Karpas-422 (cell line): ENCODE measurements at regions not wholly inside any gene's neighbourhood (a gene's known extent, or its start where the extent isn't known, plus 50 kb on each side); places are given as distances from the start of the nearest gene placed in this dataset.

Source experiments
- DNase-seq: peaks from one replicate; pipeline ENCODE4 v3.0.0-alpha.2; 2015
- H2AFZ ChIP-seq: fragments of 200-600 bp; sonication (generic); 2 replicates; pipeline ENCODE4 v1.6.1; 2014; ENCODE audit warnings: antibody characterized with exemption, low read length, mixed read lengths
- H3K27ac ChIP-seq: fragments of 200-600 bp; sonication (generic); 2 replicates; pipeline ENCODE4 v1.5.1; 2014; ENCODE audit warnings: mild to moderate bottlenecking, low read length, moderate library complexity
- H3K27me3 ChIP-seq: fragments of 200-600 bp; sonication (generic); 2 replicates; pipeline ENCODE4 v1.6.1; 2014; ENCODE audit warnings: low read length, mixed read lengths
- H3K36me3 ChIP-seq: fragments of 200-600 bp; sonication (generic); 2 replicates; pipeline ENCODE4 v1.6.1; 2014; ENCODE audit warnings: low read length, mixed read lengths; ENCODE audit not compliant: insufficient read depth
- H3K4me1 ChIP-seq: fragments of 200-600 bp; sonication (generic); 2 replicates; pipeline ENCODE4 v1.6.1; 2014; ENCODE audit warnings: mild to moderate bottlenecking, low read length, mixed read lengths
- H3K4me2 ChIP-seq: fragments of 200-600 bp; sonication (generic); 2 replicates; pipeline ENCODE4 v1.6.1; 2014; ENCODE audit warnings: low read length, low read depth, mild to moderate bottlenecking; ENCODE audit not compliant: poor library complexity, severe bottlenecking
- H3K4me3 ChIP-seq: fragments of 200-600 bp; sonication (generic); 2 replicates; pipeline ENCODE4 v1.5.1; 2014; ENCODE audit warnings: mild to moderate bottlenecking, antibody characterized with exemption, low read length, mixed read lengths
- H3K79me2 ChIP-seq: fragments of 200-600 bp; sonication (generic); 2 replicates; pipeline ENCODE4 v1.6.1; 2014; ENCODE audit warnings: mild to moderate bottlenecking, low read length, mixed read lengths
- H3K9ac ChIP-seq: fragments of 200-600 bp; sonication (generic); 2 replicates; pipeline ENCODE4 v1.6.0; 2014; ENCODE audit warnings: low read length
- H3K9me2 ChIP-seq: fragments of 200-600 bp; sonication (generic), shearing (Covaris generic); replicated peaks from 2 replicates; pipeline ENCODE4 v1.6.0; 2014; ENCODE audit warnings: mild to moderate bottlenecking, low read length, moderate library complexity; ENCODE audit not compliant: insufficient read depth
- H3K9me3 ChIP-seq: fragments of 300-700, 200-600 bp; sonication (generic); 2 replicates; pipeline ENCODE4 v1.6.1; 2014; ENCODE audit warnings: low read length, mixed read lengths
- H4K20me1 ChIP-seq: fragments of 200-600 bp; sonication (generic); 2 replicates; pipeline ENCODE4 v1.6.1; 2014; ENCODE audit warnings: mild to moderate bottlenecking, antibody characterized with exemption, low read length, low read depth; ENCODE audit not compliant: insufficient read depth

GRCh38 chr2:2660789-2661355, 329.8 kb upstream of the MYT1L start:
- H3K9me2 ChIP-seq, result no peaks in the 10 kb centered on the region
- H3K4me1 ChIP-seq, result peaks cover 4% of the 10 kb centered on the region; the same call in 1 of the 2 replicates
- no peak overlapping the region for H3K4me3 ChIP-seq
- no peak overlapping the region for H2AFZ ChIP-seq
- 0 out of 2 replicates have a peak, but pooled peaks cover 2% of the 10 kb centered on the region for H3K27me3 ChIP-seq
- H3K27ac ChIP-seq, result no peak overlapping the region
- no peaks in the 10 kb centered on the region for H3K9me3 ChIP-seq
- no peak for DNase-seq
- no peaks in the 10 kb centered on the region for H3K36me3 ChIP-seq
- no peaks in the 10 kb centered on the region for H4K20me1 ChIP-seq
- H3K79me2 ChIP-seq, result no peaks in the 10 kb centered on the region
- H3K4me2 ChIP-seq, result no peak overlapping the region
- H3K9ac ChIP-seq, result no peak overlapping the region

- DNase-seq, result no peak
These were observed 326.3 kb upstream of the MYT1L start for GRCh38 chr2:2657121-2657962.

GRCh38 chr2:2656115-2657011, 325.3 kb upstream of the MYT1L start:
- H3K4me2 ChIP-seq, result no peak overlapping the region
- no peak overlapping the region for H3K4me3 ChIP-seq
- no peak for DNase-seq
- no peaks in the 10 kb centered on the region for H3K9me3 ChIP-seq
- H3K9me2 ChIP-seq, result no peaks in the 10 kb centered on the region
- no peak overlapping the region for H3K27ac ChIP-seq
- no peaks in the 10 kb centered on the region for H4K20me1 ChIP-seq
- no peak overlapping the region for H2AFZ ChIP-seq
- H3K4me1 ChIP-seq, result peaks cover 4% of the 10 kb centered on the region; the same call in 1 of the 2 replicates
- no peak overlapping the region for H3K9ac ChIP-seq
- H3K79me2 ChIP-seq, result no peaks in the 10 kb centered on the region
- no peaks in the 10 kb centered on the region for H3K36me3 ChIP-seq
- 0 out of 2 replicates have a peak, but pooled peaks cover 2% of the 10 kb centered on the region for H3K27me3 ChIP-seq

More at GRCh38 chr2:2657121-2657962, 326.3 kb upstream of the MYT1L start:
- H3K9me3 ChIP-seq, result no peaks in the 10 kb centered on the region
- 0 out of 2 replicates have a peak, but pooled peaks cover 2% of the 10 kb centered on the region for H3K27me3 ChIP-seq
- H3K36me3 ChIP-seq, result no peaks in the 10 kb centered on the region
- no peaks in the 10 kb centered on the region for H3K79me2 ChIP-seq
- H4K20me1 ChIP-seq, result no peaks in the 10 kb centered on the region
- no peaks in the 10 kb centered on the region for H3K9me2 ChIP-seq
- no peak overlapping the region for H3K4me2 ChIP-seq
- H3K27ac ChIP-seq, result no peak overlapping the region
- no peak overlapping the region for H2AFZ ChIP-seq
- peaks cover 4% of the 10 kb centered on the region; the same call in 1 of the 2 replicates for H3K4me1 ChIP-seq
- H3K9ac ChIP-seq, result no peak overlapping the region
- no peak overlapping the region for H3K4me3 ChIP-seq

- DNase-seq, result no peak
- Histone ChIP-seq H3K27ac (no peak overlapping the region), H3K9me3 (no peaks in the 10 kb centered on the region), H3K36me3 (no peaks in the 10 kb centered on the region), H3K4me1 (peaks cover 4% of the 10 kb centered on the region; the same call in 1 of the 2 replicates), H3K9me2 (no peaks in the 10 kb centered on the region), H4K20me1 (no peaks in the 10 kb centered on the region), H3K79me2 (no peaks in the 10 kb centered on the region), H3K27me3 (0 out of 2 replicates have a peak, but pooled peaks cover 2% of the 10 kb centered on the region), H3K9ac (no peak overlapping the region), H3K4me3 (no peak overlapping the region), H3K4me2 (no peak overlapping the region), H2AFZ (no peak overlapping the region)
These were observed 324.5 kb upstream of the MYT1L start for GRCh38 chr2:2655453-2656114.

GRCh38 chr2:2653231-2653630, 322.2 kb upstream of the MYT1L start:
- Histone ChIP-seq H4K20me1 (no peaks in the 10 kb centered on the region), H3K9ac (no peak overlapping the region), H3K79me2 (no peaks in the 10 kb centered on the region), H3K27me3 (no peaks in the 10 kb centered on the region), H3K9me2 (no peaks in the 10 kb centered on the region), H2AFZ (no peak overlapping the region), H3K36me3 (no peaks in the 10 kb centered on the region), H3K27ac (no peak overlapping the region), H3K4me2 (no peak overlapping the region), H3K4me1 (no peaks in the 10 kb centered on the region), H3K4me3 (no peak overlapping the region), H3K9me3 (no peaks in the 10 kb centered on the region)
- no peak for DNase-seq

- H3K4me3 ChIP-seq, result no peak overlapping the region
- no peaks in the 10 kb centered on the region for H3K27me3 ChIP-seq
- no peak overlapping the region for H2AFZ ChIP-seq
- no peaks in the 10 kb centered on the region for H3K4me1 ChIP-seq
- H3K9ac ChIP-seq, result no peak overlapping the region
- H3K36me3 ChIP-seq, result no peaks in the 10 kb centered on the region
- DNase-seq, result no peak
- no peaks in the 10 kb centered on the region for H3K9me2 ChIP-seq
- H3K79me2 ChIP-seq, result no peaks in the 10 kb centered on the region
- no peaks in the 10 kb centered on the region for H4K20me1 ChIP-seq
- H3K4me2 ChIP-seq, result no peak overlapping the region
- H3K27ac ChIP-seq, result no peak overlapping the region
- H3K9me3 ChIP-seq, result no peaks in the 10 kb centered on the region
These were observed 319.7 kb upstream of the MYT1L start for GRCh38 chr2:2650608-2651375.
